Panc1 (cell line): ENCODE measurements at regions not wholly inside any gene's neighbourhood (a gene's known extent, or its start where the extent isn't known, plus 50 kb on each side); places are given as distances from the start of the nearest gene placed in this dataset.

Experiments used
- CTCF ChIP-seq: fragments of 450-650 bp; IDR thresholded peaks from 2 replicates; pipeline ENCODE4 v1.5.1; 2017; ENCODE audit warnings: mild to moderate bottlenecking
- POLR2AphosphoS5 ChIP-seq: IDR thresholded peaks from 2 replicates; pipeline ENCODE4 v1.6.1; 2012; ENCODE audit warnings: mild to moderate bottlenecking, low read depth, low read length, moderate library complexity
- REST ChIP-seq, 2 experiments: IDR thresholded peaks; 2 replicates each; pipeline ENCODE4 v1.6.1; 2011 to 2012; ENCODE audit warnings: low read depth in 2 of 2, control low read depth in 1 of 2, low read length in 1 of 2, mild to moderate bottlenecking in 1 of 2, moderate library complexity in 1 of 2; ENCODE audit not compliant: insufficient read depth in 1 of 2
- SIN3A ChIP-seq: IDR thresholded peaks from 2 replicates; pipeline ENCODE4 v1.6.1; 2012; ENCODE audit warnings: low read depth, mild to moderate bottlenecking, low read length, moderate library complexity, borderline replicate concordance; ENCODE audit not compliant: insufficient read depth

DNA sequence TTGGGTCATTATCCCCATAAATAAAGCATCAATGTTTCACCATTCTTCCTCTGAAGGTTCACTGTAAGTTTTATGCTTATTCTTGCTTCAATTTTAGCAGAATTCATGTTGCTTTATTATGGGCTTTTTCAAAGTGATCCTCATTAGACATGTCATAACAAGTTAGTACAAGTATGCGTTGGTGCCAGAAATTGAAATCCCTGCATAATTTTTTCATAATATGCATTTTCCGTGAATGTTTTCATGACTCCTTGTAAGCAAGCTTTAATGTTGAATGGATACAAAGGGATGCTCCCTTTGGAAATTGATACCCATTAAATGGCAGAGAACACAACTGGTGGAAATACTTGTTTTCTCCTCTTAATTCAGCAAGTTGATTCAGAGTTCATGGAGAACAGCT, 179.7 kb downstream of the ST6GAL2 start:
- TF ChIP-seq CTCF (no peak), POLR2AphosphoS5 (no peak), SIN3A (no peak), REST (IDR thresholded peaks at IDR 0.05; ENCODE audit: insufficient read depth in 1 of 2, low read depth in 2 of 2, low read length in 1 of 2) (no peak)
